ENCODE measurements at regions not wholly inside any gene's neighbourhood (a gene's known extent, or its start where the extent isn't known, plus 50 kb on each side); places are given as distances from the start of the nearest gene placed in this dataset.

GRCh38 chr9:90140131-90140818, 502.3 kb downstream of the DIRAS2 start:
- TF ChIP-seq, protein P1, sequence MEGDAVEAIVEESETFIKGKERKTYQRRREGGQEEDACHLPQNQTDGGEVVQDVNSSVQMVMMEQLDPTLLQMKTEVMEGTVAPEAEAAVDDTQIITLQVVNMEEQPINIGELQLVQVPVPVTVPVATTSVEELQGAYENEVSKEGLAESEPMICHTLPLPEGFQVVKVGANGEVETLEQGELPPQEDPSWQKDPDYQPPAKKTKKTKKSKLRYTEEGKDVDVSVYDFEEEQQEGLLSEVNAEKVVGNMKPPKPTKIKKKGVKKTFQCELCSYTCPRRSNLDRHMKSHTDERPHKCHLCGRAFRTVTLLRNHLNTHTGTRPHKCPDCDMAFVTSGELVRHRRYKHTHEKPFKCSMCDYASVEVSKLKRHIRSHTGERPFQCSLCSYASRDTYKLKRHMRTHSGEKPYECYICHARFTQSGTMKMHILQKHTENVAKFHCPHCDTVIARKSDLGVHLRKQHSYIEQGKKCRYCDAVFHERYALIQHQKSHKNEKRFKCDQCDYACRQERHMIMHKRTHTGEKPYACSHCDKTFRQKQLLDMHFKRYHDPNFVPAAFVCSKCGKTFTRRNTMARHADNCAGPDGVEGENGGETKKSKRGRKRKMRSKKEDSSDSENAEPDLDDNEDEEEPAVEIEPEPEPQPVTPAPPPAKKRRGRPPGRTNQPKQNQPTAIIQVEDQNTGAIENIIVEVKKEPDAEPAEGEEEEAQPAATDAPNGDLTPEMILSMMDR (IDR thresholded peaks at IDR 0.05; ENCODE audit: low read length): no peak
- no peak for TF ChIP-seq EZH2 (IDR thresholded peaks at IDR 0.05; ENCODE audit: borderline replicate concordance, low read length)

All from OCI-LY1 (cell line).